Loucy (cell line): ENCODE measurements at regions not wholly inside any gene's neighbourhood (a gene's known extent, or its start where the extent isn't known, plus 50 kb on each side); places are given as distances from the start of the nearest gene placed in this dataset.

Source experiments
- EZH2phosphoT487 ChIP-seq: fragments of 200-600 bp; IDR thresholded peaks from 2 replicates; pipeline ENCODE4 v1.6.1; 2018; ENCODE audit warnings: antibody characterized with exemption, mild to moderate bottlenecking, moderate library complexity, borderline replicate concordance
- TF ChIP-seq, protein P1 (sequence below): fragments of 200-600 bp; sonication (generic); conservative IDR thresholded peaks from 2 replicates; pipeline ENCODE4 v1.5.1; 2014; ENCODE audit warnings: mild to moderate bottlenecking, antibody characterized with exemption, low read length

DNA sequence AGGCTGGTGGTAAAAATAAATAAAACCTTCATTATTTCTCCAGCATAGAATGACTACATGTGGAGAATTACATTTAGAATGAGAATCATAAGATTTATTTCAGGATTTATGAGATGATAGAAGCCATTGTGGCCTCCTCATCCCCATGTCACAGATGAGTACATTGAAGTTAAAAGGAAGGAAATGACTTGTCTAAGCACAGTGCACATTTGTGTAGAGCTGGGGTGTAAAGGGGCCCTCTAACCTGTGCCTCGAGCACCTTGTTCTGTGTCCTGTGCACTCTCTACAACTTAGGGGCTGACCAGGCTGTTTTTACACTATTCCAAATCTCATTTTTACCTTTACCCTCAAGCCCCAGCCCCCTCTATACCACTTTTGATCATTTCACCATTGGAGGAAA lies 179.4 kb downstream of the RHOU start:
- TF ChIP-seq, protein P1, sequence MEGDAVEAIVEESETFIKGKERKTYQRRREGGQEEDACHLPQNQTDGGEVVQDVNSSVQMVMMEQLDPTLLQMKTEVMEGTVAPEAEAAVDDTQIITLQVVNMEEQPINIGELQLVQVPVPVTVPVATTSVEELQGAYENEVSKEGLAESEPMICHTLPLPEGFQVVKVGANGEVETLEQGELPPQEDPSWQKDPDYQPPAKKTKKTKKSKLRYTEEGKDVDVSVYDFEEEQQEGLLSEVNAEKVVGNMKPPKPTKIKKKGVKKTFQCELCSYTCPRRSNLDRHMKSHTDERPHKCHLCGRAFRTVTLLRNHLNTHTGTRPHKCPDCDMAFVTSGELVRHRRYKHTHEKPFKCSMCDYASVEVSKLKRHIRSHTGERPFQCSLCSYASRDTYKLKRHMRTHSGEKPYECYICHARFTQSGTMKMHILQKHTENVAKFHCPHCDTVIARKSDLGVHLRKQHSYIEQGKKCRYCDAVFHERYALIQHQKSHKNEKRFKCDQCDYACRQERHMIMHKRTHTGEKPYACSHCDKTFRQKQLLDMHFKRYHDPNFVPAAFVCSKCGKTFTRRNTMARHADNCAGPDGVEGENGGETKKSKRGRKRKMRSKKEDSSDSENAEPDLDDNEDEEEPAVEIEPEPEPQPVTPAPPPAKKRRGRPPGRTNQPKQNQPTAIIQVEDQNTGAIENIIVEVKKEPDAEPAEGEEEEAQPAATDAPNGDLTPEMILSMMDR, result no peak
- no peak for TF ChIP-seq EZH2phosphoT487
